ENCODE measurements at regions not wholly inside any gene's neighbourhood (a gene's known extent, or its start where the extent isn't known, plus 50 kb on each side); places are given as distances from the start of the nearest gene placed in this dataset.

DNA sequence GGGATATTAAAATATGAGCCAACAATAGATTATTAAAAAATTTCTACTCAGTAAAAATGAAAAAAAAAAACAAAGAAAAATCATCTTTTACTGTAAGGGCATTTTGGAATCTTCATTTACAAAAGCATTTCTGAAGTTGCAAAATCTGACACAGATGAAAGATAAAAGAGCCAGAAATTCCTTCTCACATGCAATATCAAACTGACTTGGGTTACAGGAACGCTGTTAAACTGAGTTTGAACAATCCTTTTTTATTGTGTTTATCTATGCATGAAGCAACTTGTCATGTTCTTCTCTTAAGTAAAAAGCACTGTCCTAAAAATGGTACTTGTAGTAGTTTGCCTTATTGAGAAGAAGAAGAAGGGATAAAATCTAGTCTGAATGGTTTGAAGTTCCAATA, 468.5 kb upstream of the KCNMB2 start:
- Mint-ChIP-seq H3K36me3 (peaks cover 9% of the 10 kb centered on the region), H3K9me3 (peaks cover 24% of the 10 kb centered on the region), H3K27ac (no peak overlapping the region), H3K27me3 (ENCODE audit: low read depth) (no peaks in the 10 kb centered on the region; the same call in 1 of the 2 replicates), H3K4me3 (no peak overlapping the region), H3K4me1 (peaks cover 4% of the 10 kb centered on the region)
- ATAC-seq (no peak), DNase-seq (ENCODE audit: low spot score) (no peak)
- ChIA-PET CTCF (no interaction called here), POLR2A (no interaction called here)
- TF ChIP-seq MYBL2 (CRISPR knock-in tag; IDR thresholded peaks at IDR 0.05) (no peak), TEAD1 (CRISPR knock-in tag; IDR thresholded peaks at IDR 0.05) (no peak)
- TF ChIP-seq, protein P1, sequence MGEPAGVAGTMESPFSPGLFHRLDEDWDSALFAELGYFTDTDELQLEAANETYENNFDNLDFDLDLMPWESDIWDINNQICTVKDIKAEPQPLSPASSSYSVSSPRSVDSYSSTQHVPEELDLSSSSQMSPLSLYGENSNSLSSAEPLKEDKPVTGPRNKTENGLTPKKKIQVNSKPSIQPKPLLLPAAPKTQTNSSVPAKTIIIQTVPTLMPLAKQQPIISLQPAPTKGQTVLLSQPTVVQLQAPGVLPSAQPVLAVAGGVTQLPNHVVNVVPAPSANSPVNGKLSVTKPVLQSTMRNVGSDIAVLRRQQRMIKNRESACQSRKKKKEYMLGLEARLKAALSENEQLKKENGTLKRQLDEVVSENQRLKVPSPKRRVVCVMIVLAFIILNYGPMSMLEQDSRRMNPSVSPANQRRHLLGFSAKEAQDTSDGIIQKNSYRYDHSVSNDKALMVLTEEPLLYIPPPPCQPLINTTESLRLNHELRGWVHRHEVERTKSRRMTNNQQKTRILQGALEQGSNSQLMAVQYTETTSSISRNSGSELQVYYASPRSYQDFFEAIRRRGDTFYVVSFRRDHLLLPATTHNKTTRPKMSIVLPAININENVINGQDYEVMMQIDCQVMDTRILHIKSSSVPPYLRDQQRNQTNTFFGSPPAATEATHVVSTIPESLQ (CRISPR knock-in tag; IDR thresholded peaks at IDR 0.05), result no peak

DNA sequence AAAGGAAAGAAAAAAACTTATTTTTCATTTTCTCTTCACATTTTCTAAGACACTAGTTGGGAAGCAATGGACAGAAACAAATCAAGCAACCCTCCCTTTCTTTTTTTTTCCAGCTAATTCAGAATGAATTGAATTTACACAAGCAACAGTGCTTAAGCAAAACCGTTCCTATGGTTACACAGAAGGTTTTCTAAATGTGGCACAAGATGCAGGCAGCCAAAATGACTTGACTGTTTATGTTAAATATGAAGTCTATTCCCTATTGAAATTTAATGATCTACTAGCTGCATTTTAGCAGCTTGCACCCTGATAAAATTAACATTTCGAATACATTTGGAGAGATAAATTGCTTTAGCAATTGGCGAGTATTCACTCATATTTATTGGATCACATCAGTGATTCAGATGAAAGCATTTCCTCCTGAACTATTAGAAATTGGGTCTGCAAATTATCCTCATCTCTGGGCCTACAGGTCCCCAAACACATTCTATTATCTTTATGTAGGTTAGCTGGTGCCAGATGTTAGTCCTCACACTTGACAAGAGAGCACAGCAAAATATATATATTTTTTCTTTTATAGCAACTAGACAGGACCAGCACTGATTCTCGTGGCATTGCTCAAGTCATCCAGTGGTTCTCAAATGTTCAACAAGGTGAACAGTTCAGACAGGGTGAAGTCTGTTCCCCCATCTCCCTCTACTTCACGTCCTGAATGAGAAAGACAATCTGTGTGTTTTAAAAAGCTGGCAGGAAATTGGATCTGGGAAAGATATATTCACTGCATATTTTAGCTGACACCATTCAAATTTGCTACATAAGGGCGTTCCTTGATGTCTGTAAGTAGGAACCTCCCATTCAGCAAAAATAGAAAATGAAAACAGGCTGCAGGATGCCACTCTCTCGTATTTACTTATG, 463.6 kb upstream of the KCNMB2 start:
- no peak overlapping the region for H3K27ac Mint-ChIP-seq
- no peak for ATAC-seq
- H3K27me3 Mint-ChIP-seq (ENCODE audit: low read depth), result no peaks in the 10 kb centered on the region
- no peak overlapping the region for H3K4me3 Mint-ChIP-seq
- H3K9me3 Mint-ChIP-seq, result peaks cover 8% of the 10 kb centered on the region
- TF ChIP-seq HMGA2 (CRISPR knock-in tag; IDR thresholded peaks at IDR 0.05), result no peak
- TF ChIP-seq, protein P2, sequence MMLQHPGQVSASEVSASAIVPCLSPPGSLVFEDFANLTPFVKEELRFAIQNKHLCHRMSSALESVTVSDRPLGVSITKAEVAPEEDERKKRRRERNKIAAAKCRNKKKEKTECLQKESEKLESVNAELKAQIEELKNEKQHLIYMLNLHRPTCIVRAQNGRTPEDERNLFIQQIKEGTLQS (CRISPR knock-in tag; conservative IDR thresholded peaks at IDR 0.05), result no peak
- no peak for TF ChIP-seq ZNF138 (CRISPR knock-in tag; conservative IDR thresholded peaks at IDR 0.05)
- no peak for TF ChIP-seq JUN (CRISPR knock-in tag; IDR thresholded peaks at IDR 0.05)
- ChIA-PET POLR2A (no interaction called here), CTCF (interaction anchor here (0.7 kb wide), 1 partner anchor 151 kb away, joined by 3 read pairs; no protein-coding TSS in a partner anchor)
- no peaks in the 10 kb centered on the region for H3K36me3 Mint-ChIP-seq
- H3K4me1 Mint-ChIP-seq, result no peaks in the 10 kb centered on the region
- DNase-seq (ENCODE audit: low spot score), result no peak

DNA sequence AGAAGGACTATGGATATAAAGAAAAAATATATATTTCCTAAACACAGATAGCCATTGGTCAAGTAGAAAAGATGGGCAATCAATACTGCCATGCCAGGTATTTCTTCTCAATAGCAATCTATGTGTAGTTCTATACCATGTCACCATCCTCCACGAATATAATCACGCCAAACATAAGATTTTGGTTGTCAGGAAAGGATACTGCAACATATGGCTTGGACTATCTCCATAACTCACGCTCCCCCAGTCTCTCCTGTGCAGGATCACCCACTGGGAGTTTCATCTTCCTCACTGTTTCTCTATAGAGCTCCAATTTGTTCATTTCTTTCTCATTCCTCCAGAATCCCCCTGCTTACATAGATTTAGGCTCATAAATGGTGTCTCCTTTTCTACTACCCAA, 462.9 kb upstream of the KCNMB2 start:
- ATAC-seq, result no peak
- TF ChIP-seq ZNF219 (CRISPR knock-in tag; IDR thresholded peaks at IDR 0.05; ENCODE audit: borderline replicate concordance) (no peak), ZNF263 (CRISPR knock-in tag; IDR thresholded peaks at IDR 0.05; ENCODE audit: low read depth) (no peak), ETV6 (CRISPR knock-in tag; IDR thresholded peaks at IDR 0.05) (no peak), ZBTB21 (CRISPR knock-in tag; IDR thresholded peaks at IDR 0.05; ENCODE audit: borderline replicate concordance) (no peak), RORB (CRISPR knock-in tag; IDR thresholded peaks at IDR 0.05) (no peak)
- TF ChIP-seq, protein P3, sequence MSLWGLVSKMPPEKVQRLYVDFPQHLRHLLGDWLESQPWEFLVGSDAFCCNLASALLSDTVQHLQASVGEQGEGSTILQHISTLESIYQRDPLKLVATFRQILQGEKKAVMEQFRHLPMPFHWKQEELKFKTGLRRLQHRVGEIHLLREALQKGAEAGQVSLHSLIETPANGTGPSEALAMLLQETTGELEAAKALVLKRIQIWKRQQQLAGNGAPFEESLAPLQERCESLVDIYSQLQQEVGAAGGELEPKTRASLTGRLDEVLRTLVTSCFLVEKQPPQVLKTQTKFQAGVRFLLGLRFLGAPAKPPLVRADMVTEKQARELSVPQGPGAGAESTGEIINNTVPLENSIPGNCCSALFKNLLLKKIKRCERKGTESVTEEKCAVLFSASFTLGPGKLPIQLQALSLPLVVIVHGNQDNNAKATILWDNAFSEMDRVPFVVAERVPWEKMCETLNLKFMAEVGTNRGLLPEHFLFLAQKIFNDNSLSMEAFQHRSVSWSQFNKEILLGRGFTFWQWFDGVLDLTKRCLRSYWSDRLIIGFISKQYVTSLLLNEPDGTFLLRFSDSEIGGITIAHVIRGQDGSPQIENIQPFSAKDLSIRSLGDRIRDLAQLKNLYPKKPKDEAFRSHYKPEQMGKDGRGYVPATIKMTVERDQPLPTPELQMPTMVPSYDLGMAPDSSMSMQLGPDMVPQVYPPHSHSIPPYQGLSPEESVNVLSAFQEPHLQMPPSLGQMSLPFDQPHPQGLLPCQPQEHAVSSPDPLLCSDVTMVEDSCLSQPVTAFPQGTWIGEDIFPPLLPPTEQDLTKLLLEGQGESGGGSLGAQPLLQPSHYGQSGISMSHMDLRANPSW (CRISPR knock-in tag; conservative IDR thresholded peaks at IDR 0.05; ENCODE audit: low read depth), result no peak
- TF ChIP-seq, protein P4, sequence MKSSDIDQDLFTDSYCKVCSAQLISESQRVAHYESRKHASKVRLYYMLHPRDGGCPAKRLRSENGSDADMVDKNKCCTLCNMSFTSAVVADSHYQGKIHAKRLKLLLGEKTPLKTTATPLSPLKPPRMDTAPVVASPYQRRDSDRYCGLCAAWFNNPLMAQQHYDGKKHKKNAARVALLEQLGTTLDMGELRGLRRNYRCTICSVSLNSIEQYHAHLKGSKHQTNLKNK (CRISPR knock-in tag; IDR thresholded peaks at IDR 0.05), result no peak
- Mint-ChIP-seq H3K9me3 (peaks cover 8% of the 10 kb centered on the region), H3K4me3 (no peak overlapping the region), H3K27me3 (ENCODE audit: low read depth) (no peaks in the 10 kb centered on the region), H3K36me3 (no peaks in the 10 kb centered on the region), H3K4me1 (no peaks in the 10 kb centered on the region), H3K27ac (no peak overlapping the region)
- DNase-seq (ENCODE audit: low spot score), result no peak
- ChIA-PET POLR2A (interaction anchor here (0.6 kb wide), 1 partner anchor 1535 kb away, joined by 3 read pairs; no protein-coding TSS in a partner anchor), CTCF (no interaction called here)
